GM10266 (cell line): ENCODE measurements at regions not wholly inside any gene's neighbourhood (a gene's known extent, or its start where the extent isn't known, plus 50 kb on each side); places are given as distances from the start of the nearest gene placed in this dataset.

Source experiments
- DNase-seq: peaks from one replicate; pipeline ENCODE4 v3.0.0; 2012; ENCODE audit errors: extremely low spot score
- CTCF ChIP-seq: IDR thresholded peaks from 2 replicates; pipeline ENCODE4 v1.5.1; 2012; ENCODE audit warnings: mild to moderate bottlenecking, low read depth; ENCODE audit not compliant: control insufficient read depth, insufficient read depth; ENCODE audit errors: missing control alignments

GRCh38 chr4:141565379-141566089 is 70.8 kb upstream of the IL15 start:
- no peak for TF ChIP-seq CTCF
- DNase-seq: no peak

- DNase-seq: no peak
- TF ChIP-seq CTCF: no peak
Measured at GRCh38 chr4:141567326-141567915, 69.0 kb upstream of the IL15 start.

- DNase-seq: no peak
- no peak for TF ChIP-seq CTCF
Measured at GRCh38 chr4:141569141-141569540, 67.2 kb upstream of the IL15 start.

- no peak for TF ChIP-seq CTCF
- no peak for DNase-seq
Measured at GRCh38 chr4:141570290-141570689, 66.1 kb upstream of the IL15 start.

- TF ChIP-seq CTCF: no peak
- no peak for DNase-seq
Measured at GRCh38 chr4:141571362-141571761, 65.0 kb upstream of the IL15 start.

GRCh38 chr4:141571793-141572192 is 64.6 kb upstream of the IL15 start:
- no peak for DNase-seq
- TF ChIP-seq CTCF: no peak

GRCh38 chr4:141573678-141574077 is 62.7 kb upstream of the IL15 start:
- TF ChIP-seq CTCF: no peak
- no peak for DNase-seq
